H1 (cell line): ENCODE measurements at regions not wholly inside any gene's neighbourhood (a gene's known extent, or its start where the extent isn't known, plus 50 kb on each side); places are given as distances from the start of the nearest gene placed in this dataset.

Source experiments
- EGR1 ChIP-seq: IDR thresholded peaks from 2 replicates; pipeline ENCODE4 v1.6.1; 2011; ENCODE audit warnings: low read depth, low read length, borderline replicate concordance
- RNF2 ChIP-seq: fragments of 200-900, 300-1000 bp; sonication (generic); IDR thresholded peaks from 2 replicates; pipeline ENCODE4 v1.7.1; 2016; ENCODE audit warnings: borderline replicate concordance, low read depth, mild to moderate bottlenecking, antibody characterized with exemption, low read length; ENCODE audit not compliant: poor library complexity, severe bottlenecking; ENCODE audit errors: missing control alignments
- TF ChIP-seq, protein P1 (sequence below): fragments of 300-600 bp; sonication (generic); IDR thresholded peaks from 2 replicates; pipeline ENCODE4 v1.7.1; 2012; ENCODE audit warnings: low read length, moderate library complexity, mild to moderate bottlenecking, inconsistent platforms; ENCODE audit not compliant: insufficient replicate concordance

- TF ChIP-seq EGR1 (no peak), RNF2 (no peak)
- TF ChIP-seq, protein P1, sequence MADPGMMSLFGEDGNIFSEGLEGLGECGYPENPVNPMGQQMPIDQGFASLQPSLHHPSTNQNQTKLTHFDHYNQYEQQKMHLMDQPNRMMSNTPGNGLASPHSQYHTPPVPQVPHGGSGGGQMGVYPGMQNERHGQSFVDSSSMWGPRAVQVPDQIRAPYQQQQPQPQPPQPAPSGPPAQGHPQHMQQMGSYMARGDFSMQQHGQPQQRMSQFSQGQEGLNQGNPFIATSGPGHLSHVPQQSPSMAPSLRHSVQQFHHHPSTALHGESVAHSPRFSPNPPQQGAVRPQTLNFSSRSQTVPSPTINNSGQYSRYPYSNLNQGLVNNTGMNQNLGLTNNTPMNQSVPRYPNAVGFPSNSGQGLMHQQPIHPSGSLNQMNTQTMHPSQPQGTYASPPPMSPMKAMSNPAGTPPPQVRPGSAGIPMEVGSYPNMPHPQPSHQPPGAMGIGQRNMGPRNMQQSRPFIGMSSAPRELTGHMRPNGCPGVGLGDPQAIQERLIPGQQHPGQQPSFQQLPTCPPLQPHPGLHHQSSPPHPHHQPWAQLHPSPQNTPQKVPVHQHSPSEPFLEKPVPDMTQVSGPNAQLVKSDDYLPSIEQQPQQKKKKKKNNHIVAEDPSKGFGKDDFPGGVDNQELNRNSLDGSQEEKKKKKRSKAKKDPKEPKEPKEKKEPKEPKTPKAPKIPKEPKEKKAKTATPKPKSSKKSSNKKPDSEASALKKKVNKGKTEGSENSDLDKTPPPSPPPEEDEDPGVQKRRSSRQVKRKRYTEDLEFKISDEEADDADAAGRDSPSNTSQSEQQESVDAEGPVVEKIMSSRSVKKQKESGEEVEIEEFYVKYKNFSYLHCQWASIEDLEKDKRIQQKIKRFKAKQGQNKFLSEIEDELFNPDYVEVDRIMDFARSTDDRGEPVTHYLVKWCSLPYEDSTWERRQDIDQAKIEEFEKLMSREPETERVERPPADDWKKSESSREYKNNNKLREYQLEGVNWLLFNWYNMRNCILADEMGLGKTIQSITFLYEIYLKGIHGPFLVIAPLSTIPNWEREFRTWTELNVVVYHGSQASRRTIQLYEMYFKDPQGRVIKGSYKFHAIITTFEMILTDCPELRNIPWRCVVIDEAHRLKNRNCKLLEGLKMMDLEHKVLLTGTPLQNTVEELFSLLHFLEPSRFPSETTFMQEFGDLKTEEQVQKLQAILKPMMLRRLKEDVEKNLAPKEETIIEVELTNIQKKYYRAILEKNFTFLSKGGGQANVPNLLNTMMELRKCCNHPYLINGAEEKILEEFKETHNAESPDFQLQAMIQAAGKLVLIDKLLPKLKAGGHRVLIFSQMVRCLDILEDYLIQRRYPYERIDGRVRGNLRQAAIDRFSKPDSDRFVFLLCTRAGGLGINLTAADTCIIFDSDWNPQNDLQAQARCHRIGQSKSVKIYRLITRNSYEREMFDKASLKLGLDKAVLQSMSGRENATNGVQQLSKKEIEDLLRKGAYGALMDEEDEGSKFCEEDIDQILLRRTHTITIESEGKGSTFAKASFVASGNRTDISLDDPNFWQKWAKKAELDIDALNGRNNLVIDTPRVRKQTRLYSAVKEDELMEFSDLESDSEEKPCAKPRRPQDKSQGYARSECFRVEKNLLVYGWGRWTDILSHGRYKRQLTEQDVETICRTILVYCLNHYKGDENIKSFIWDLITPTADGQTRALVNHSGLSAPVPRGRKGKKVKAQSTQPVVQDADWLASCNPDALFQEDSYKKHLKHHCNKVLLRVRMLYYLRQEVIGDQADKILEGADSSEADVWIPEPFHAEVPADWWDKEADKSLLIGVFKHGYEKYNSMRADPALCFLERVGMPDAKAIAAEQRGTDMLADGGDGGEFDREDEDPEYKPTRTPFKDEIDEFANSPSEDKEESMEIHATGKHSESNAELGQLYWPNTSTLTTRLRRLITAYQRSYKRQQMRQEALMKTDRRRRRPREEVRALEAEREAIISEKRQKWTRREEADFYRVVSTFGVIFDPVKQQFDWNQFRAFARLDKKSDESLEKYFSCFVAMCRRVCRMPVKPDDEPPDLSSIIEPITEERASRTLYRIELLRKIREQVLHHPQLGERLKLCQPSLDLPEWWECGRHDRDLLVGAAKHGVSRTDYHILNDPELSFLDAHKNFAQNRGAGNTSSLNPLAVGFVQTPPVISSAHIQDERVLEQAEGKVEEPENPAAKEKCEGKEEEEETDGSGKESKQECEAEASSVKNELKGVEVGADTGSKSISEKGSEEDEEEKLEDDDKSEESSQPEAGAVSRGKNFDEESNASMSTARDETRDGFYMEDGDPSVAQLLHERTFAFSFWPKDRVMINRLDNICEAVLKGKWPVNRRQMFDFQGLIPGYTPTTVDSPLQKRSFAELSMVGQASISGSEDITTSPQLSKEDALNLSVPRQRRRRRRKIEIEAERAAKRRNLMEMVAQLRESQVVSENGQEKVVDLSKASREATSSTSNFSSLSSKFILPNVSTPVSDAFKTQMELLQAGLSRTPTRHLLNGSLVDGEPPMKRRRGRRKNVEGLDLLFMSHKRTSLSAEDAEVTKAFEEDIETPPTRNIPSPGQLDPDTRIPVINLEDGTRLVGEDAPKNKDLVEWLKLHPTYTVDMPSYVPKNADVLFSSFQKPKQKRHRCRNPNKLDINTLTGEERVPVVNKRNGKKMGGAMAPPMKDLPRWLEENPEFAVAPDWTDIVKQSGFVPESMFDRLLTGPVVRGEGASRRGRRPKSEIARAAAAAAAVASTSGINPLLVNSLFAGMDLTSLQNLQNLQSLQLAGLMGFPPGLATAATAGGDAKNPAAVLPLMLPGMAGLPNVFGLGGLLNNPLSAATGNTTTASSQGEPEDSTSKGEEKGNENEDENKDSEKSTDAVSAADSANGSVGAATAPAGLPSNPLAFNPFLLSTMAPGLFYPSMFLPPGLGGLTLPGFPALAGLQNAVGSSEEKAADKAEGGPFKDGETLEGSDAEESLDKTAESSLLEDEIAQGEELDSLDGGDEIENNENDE, result no peak
- TF ChIP-seq, all 59 proteins: peak for 0
Observed at GRCh38 chr18:64202210-64202836, 53.4 kb upstream of the LINC00305 start (continued).
